Neural cell (in vitro differentiated cells): ENCODE measurements at regions not wholly inside any gene's neighbourhood (a gene's known extent, or its start where the extent isn't known, plus 50 kb on each side); places are given as distances from the start of the nearest gene placed in this dataset.
A peak's percentile ranks its signal among the peaks of the same experiment; 100 is the strongest.

Source experiments
- H2AFZ ChIP-seq: fragments of 200-600, 300-800 bp; sonication (generic), shearing (Covaris generic); 2 replicates; pipeline ENCODE4 v1.6.0; 2014; ENCODE audit warnings: low read depth, mild to moderate bottlenecking, antibody characterized with exemption, low read length, moderate library complexity
- H3F3A ChIP-seq: fragments of 200-600 bp; shearing (Covaris generic); 2 replicates; pipeline ENCODE4 v1.6.1; 2016; ENCODE audit warnings: mild to moderate bottlenecking, moderate library complexity, mixed read lengths, antibody characterized with exemption, low read length; ENCODE audit not compliant: insufficient read depth, poor library complexity, severe bottlenecking
- H3K27ac ChIP-seq: fragments of 200-600, 300-800 bp; sonication (generic), shearing (Covaris generic); 2 replicates; pipeline ENCODE4 v1.5.1; 2014; ENCODE audit warnings: mild to moderate bottlenecking, low read length, moderate library complexity
- H3K27me3 ChIP-seq: fragments of 300-800, 200-600 bp; sonication (generic), shearing (Covaris generic); 2 replicates; pipeline ENCODE4 v1.6.0; 2014; ENCODE audit warnings: mild to moderate bottlenecking, low read depth, low read length, moderate library complexity; ENCODE audit not compliant: insufficient read depth
- H3K36me3 ChIP-seq: fragments of 300-800, 200-600 bp; sonication (generic), shearing (Covaris generic); 2 replicates; pipeline ENCODE4 v1.5.1; 2014; ENCODE audit warnings: mild to moderate bottlenecking, antibody characterized with exemption, low read length, moderate library complexity; ENCODE audit not compliant: insufficient read depth
- H3K4me2 ChIP-seq: fragments of 300-800, 200-600 bp; sonication (generic), shearing (Covaris generic); 2 replicates; pipeline ENCODE4 v1.6.0; 2014; ENCODE audit warnings: mild to moderate bottlenecking, low read length
- H3K4me3 ChIP-seq: fragments of 300-800, 200-600 bp; sonication (generic), shearing (Covaris generic); 2 replicates; pipeline ENCODE4 v1.5.1; 2014; ENCODE audit warnings: mild to moderate bottlenecking, low read length, moderate library complexity
- H3K79me2 ChIP-seq: fragments of 200-600 bp; shearing (Covaris generic); replicated peaks from 2 replicates; pipeline ENCODE4 v1.6.0; 2014; ENCODE audit warnings: mild to moderate bottlenecking, low read length, moderate library complexity; ENCODE audit not compliant: insufficient read depth
- H3K9ac ChIP-seq: fragments of 300-800, 200-600 bp; sonication (generic), shearing (Covaris generic); 2 replicates; pipeline ENCODE4 v1.6.1; 2016; ENCODE audit warnings: mild to moderate bottlenecking, low read length, mixed read lengths
- H3K9me2 ChIP-seq: fragments of 200-600 bp; shearing (Covaris generic); 2 replicates; pipeline ENCODE4 v1.6.1; 2016; ENCODE audit warnings: mild to moderate bottlenecking, low read length, mixed read lengths; ENCODE audit not compliant: insufficient read depth
- H3K9me3 ChIP-seq: fragments of 200-600, 300-800 bp; sonication (generic), shearing (Covaris generic); 2 replicates; pipeline ENCODE4 v1.6.1; 2016; ENCODE audit warnings: mild to moderate bottlenecking, mixed run types, low read length, moderate library complexity, mixed read lengths
- H4K20me1 ChIP-seq: fragments of 200-600 bp; shearing (Covaris generic); 2 replicates; pipeline ENCODE4 v1.6.1; 2016; ENCODE audit warnings: mild to moderate bottlenecking, mixed run types; ENCODE audit not compliant: insufficient read depth
- CTCF ChIP-seq: fragments of 450-650 bp; IDR thresholded peaks from 2 replicates; pipeline ENCODE4 v1.5.1; 2014; ENCODE audit warnings: antibody characterized with exemption, mild to moderate bottlenecking, moderate library complexity; ENCODE audit not compliant: poor library complexity, severe bottlenecking
- EP300 ChIP-seq: fragments of 450-650 bp; conservative IDR thresholded peaks from 2 replicates; pipeline ENCODE4 v1.6.1; 2014; ENCODE audit warnings: antibody characterized with exemption, mild to moderate bottlenecking, moderate library complexity; ENCODE audit not compliant: poor library complexity, severe bottlenecking
- EZH2 ChIP-seq: fragments of 200-600, 300-800 bp; shearing (Covaris generic), sonication (generic); IDR thresholded peaks from 2 replicates; pipeline ENCODE4 v1.6.1; 2014; ENCODE audit warnings: antibody characterized with exemption, low read length, borderline replicate concordance, mild to moderate bottlenecking; ENCODE audit not compliant: insufficient read depth, poor library complexity, severe bottlenecking
- MXI1 ChIP-seq: fragments of 450-650 bp; conservative IDR thresholded peaks from 2 replicates; pipeline ENCODE4 v1.6.1; 2014; ENCODE audit warnings: antibody characterized with exemption, mild to moderate bottlenecking; ENCODE audit not compliant: poor library complexity, severe bottlenecking
- POLR2AphosphoS5 ChIP-seq: IDR thresholded peaks from 2 replicates; pipeline ENCODE4 v1.6.1; 2012
- RAD21 ChIP-seq: fragments of 450-650 bp; conservative IDR thresholded peaks from 2 replicates; pipeline ENCODE4 v1.6.1; 2014; ENCODE audit warnings: antibody characterized with exemption, mild to moderate bottlenecking, moderate library complexity
- REST ChIP-seq: IDR thresholded peaks from 2 replicates; pipeline ENCODE4 v1.6.1; 2012; ENCODE audit warnings: borderline replicate concordance
- SMC3 ChIP-seq: fragments of 450-650 bp; conservative IDR thresholded peaks from 2 replicates; pipeline ENCODE4 v1.6.1; 2014; ENCODE audit warnings: antibody characterized with exemption, mild to moderate bottlenecking, moderate library complexity; ENCODE audit not compliant: poor library complexity
- TAF1 ChIP-seq: IDR thresholded peaks from 2 replicates; pipeline ENCODE4 v1.6.1; 2012; ENCODE audit warnings: low read depth

- Histone ChIP-seq H3K9me3 (no peaks in the 10 kb centered on the region), H4K20me1 (no peaks in the 10 kb centered on the region), H3K4me2 (no peak overlapping the region), H3K9me2 (no peaks in the 10 kb centered on the region), H2AFZ (no peak overlapping the region), H3K79me2 (no peaks in the 10 kb centered on the region), H3K4me3 (no peak overlapping the region), H3K27me3 (no peaks in the 10 kb centered on the region), H3K27ac (peak overlapping the region; percentile 46), H3F3A (no peaks in the 10 kb centered on the region), H3K9ac (no peak overlapping the region), H3K36me3 (no peaks in the 10 kb centered on the region)
- TF ChIP-seq EZH2 (no peak), EP300 (no peak), TAF1 (no peak), REST (no peak)
Observed at GRCh38 chr4:140298001-140298400, 75.4 kb upstream of the SCOC start.

- H2AFZ ChIP-seq: peak overlapping the region; percentile 34
- H3K4me2 ChIP-seq: no peak overlapping the region
- no peak for TF ChIP-seq RAD21
- no peak for TF ChIP-seq EZH2
- no peak for TF ChIP-seq CTCF
- TF ChIP-seq SMC3: no peak
- TF ChIP-seq EP300: no peak
- no peak for TF ChIP-seq REST
- no peak for TF ChIP-seq TAF1
- no peak for TF ChIP-seq MXI1
- no peak for TF ChIP-seq POLR2AphosphoS5
- H4K20me1 ChIP-seq: no peaks in the 10 kb centered on the region
- no peaks in the 10 kb centered on the region for H3K36me3 ChIP-seq
- no peak overlapping the region for H3K4me3 ChIP-seq
- peak overlapping the region; percentile 46 for H3K27ac ChIP-seq
- peak overlapping the region; percentile 14 for H3K9ac ChIP-seq
- no peaks in the 10 kb centered on the region for H3F3A ChIP-seq
- H3K79me2 ChIP-seq: no peaks in the 10 kb centered on the region
- H3K27me3 ChIP-seq: no peaks in the 10 kb centered on the region
- H3K9me2 ChIP-seq: no peaks in the 10 kb centered on the region
- no peaks in the 10 kb centered on the region for H3K9me3 ChIP-seq
Observed at GRCh38 chr4:140297221-140297570, 76.2 kb upstream of the SCOC start.
